Stimulated activated CD4-positive, alpha-beta T cell treated with anti-CD3 and anti-CD28 coated beads, Interleukin-15, amount 100 ng/mL, for 24 hours (primary cell): ENCODE measurements at regions not wholly inside any gene's neighbourhood (a gene's known extent, or its start where the extent isn't known, plus 50 kb on each side); places are given as distances from the start of the nearest gene placed in this dataset.

ENCODE experiments used
- DNase-seq: peaks from one replicate; pipeline ENCODE4 v3.0.0-alpha.2; 2020

GRCh38 chr2:120428748-120429147, 82.8 kb downstream of the INHBB start:
- DNase-seq, result no peak

GRCh38 chr2:120429586-120430500, 83.9 kb downstream of the INHBB start:
- no peak for DNase-seq

- DNase-seq, result no peak
These were observed 84.5 kb downstream of the INHBB start for GRCh38 chr2:120430501-120430830.

GRCh38 chr2:120430957-120431356, 85.0 kb downstream of the INHBB start:
- DNase-seq, result no peak

- no peak for DNase-seq
These were observed 85.7 kb downstream of the INHBB start for GRCh38 chr2:120431386-120432292.

- no peak for DNase-seq
These were observed 86.5 kb downstream of the INHBB start for GRCh38 chr2:120432293-120432975.

GRCh38 chr2:120432976-120433815, 87.3 kb downstream of the INHBB start:
- no peak for DNase-seq

GRCh38 chr2:120433816-120434290, 87.9 kb downstream of the INHBB start:
- DNase-seq, result no peak

GRCh38 chr2:120434492-120435308, 88.8 kb downstream of the INHBB start:
- no peak for DNase-seq

- DNase-seq, result no peak
These were observed 89.9 kb downstream of the INHBB start for GRCh38 chr2:120435671-120436459.

GRCh38 chr2:120436460-120436739, 90.5 kb downstream of the INHBB start:
- DNase-seq, result no peak

GRCh38 chr2:120436885-120437603, 91.1 kb downstream of the INHBB start:
- DNase-seq, result peak; percentile 44

GRCh38 chr2:120437604-120438000, 91.7 kb downstream of the INHBB start:
- no peak for DNase-seq

GRCh38 chr2:120438301-120439066, 92.5 kb downstream of the INHBB start:
- no peak for DNase-seq

GRCh38 chr2:120439067-120439368, 93.1 kb downstream of the INHBB start:
- no peak for DNase-seq

- DNase-seq, result no peak
These were observed 93.9 kb downstream of the INHBB start for GRCh38 chr2:120439637-120440384.

- no peak for DNase-seq
These were observed 94.8 kb downstream of the INHBB start for GRCh38 chr2:120440521-120441350.

GRCh38 chr2:120441351-120441700, 95.4 kb downstream of the INHBB start:
- DNase-seq, result no peak
